ENCODE measurements at regions not wholly inside any gene's neighbourhood (a gene's known extent, or its start where the extent isn't known, plus 50 kb on each side); places are given as distances from the start of the nearest gene placed in this dataset.

DNA sequence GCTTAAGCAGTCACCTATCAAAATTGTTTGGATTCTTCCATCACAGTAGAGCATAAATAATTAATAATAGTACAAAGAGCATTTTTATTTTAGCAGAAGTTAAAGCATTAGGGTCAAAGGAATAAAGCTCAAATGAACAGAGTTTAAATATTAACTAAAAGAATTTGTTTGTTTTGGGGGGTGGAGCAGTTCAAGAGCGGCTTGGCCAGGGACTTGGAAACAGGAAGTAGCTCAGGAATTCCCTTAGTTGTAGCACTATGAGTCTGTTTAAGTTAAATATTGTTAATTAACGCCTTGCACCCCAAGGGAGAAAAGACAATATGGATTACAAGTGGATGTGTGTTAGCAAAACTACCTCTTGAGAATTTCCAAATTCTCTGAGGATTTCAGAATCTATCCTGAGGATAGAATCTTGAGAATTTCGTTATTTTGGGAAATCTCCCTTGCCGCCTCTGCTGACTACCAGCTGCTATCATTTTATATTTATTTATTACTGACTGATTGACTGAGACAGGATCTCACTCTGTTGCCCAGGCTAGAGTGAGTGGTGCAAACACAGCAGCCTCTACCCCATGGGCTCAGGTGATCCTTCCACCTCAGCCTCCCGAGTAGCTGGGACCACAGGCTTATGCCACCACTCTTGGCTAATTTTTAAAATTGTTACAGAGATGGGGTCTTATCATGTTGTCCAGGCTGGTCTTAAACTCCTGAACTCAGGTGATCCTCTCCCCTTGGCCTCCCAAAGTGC, 96.7 kb upstream of the CHD1 start:
- TF ChIP-seq, protein P1, sequence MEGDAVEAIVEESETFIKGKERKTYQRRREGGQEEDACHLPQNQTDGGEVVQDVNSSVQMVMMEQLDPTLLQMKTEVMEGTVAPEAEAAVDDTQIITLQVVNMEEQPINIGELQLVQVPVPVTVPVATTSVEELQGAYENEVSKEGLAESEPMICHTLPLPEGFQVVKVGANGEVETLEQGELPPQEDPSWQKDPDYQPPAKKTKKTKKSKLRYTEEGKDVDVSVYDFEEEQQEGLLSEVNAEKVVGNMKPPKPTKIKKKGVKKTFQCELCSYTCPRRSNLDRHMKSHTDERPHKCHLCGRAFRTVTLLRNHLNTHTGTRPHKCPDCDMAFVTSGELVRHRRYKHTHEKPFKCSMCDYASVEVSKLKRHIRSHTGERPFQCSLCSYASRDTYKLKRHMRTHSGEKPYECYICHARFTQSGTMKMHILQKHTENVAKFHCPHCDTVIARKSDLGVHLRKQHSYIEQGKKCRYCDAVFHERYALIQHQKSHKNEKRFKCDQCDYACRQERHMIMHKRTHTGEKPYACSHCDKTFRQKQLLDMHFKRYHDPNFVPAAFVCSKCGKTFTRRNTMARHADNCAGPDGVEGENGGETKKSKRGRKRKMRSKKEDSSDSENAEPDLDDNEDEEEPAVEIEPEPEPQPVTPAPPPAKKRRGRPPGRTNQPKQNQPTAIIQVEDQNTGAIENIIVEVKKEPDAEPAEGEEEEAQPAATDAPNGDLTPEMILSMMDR (IDR thresholded peaks at IDR 0.05; ENCODE audit: low read depth, low read length, missing control alignments): no peak
- in situ Hi-C loops (cut with HindIII; ENCODE audit: low sequenced_read_pairs): no loop called here
- H3K4me3 ChIP-seq (ENCODE audit: low read depth, low read length): no peak overlapping the region
- DNase-seq (ENCODE audit: low read depth): no peak

DNA sequence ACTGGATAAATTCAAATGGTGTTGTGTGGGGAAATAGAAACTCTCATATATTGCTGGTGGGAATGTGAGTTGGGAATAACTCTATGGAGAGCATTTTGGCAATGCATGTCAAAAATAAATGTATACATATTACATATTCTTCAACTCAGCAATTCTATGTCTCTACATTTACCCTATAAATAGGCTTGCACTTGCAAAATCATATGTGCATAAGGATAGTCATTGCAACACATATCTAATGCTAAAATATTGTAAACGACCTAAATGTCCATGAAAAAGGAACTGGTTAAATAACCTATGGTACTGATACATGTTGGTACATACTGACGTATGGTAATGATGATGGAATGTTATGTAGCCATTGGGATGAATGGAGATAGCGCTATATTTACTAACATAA, 94.5 kb upstream of the CHD1 start:
- in situ Hi-C loops (cut with HindIII; ENCODE audit: low sequenced_read_pairs): no loop called here
- TF ChIP-seq, protein P1 (IDR thresholded peaks at IDR 0.05; ENCODE audit: low read depth, low read length, missing control alignments): no peak
- no peak for DNase-seq (ENCODE audit: low read depth)
- H3K4me3 ChIP-seq (ENCODE audit: low read depth, low read length): no peak overlapping the region

GRCh38 chr5:99022250-99022649, 93.4 kb upstream of the CHD1 start:
- DNase-seq (ENCODE audit: low read depth): no peak
- TF ChIP-seq, protein P1 (IDR thresholded peaks at IDR 0.05; ENCODE audit: low read depth, low read length, missing control alignments): no peak
- no peak overlapping the region for H3K4me3 ChIP-seq (ENCODE audit: low read depth, low read length)
- in situ Hi-C loops (cut with HindIII; ENCODE audit: low sequenced_read_pairs): no loop called here

DNA sequence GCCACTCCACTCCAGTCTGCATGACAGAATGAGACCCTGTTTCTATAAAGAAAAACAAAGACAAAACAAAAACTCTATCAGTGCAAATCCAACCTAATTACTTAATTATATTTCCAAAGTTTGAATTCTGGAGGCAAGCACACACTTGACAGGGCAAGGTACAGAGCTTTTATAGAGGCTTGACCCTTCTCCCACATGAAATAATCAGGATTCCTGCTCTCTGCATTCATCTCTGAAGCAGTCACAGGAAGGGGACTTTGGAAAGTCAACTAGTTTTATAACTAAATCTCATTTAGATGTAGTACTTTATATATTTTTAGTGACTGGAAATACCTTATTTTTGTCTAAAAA, 91.9 kb upstream of the CHD1 start:
- in situ Hi-C loops (cut with HindIII; ENCODE audit: low sequenced_read_pairs): no loop called here
- no peak overlapping the region for H3K4me3 ChIP-seq (ENCODE audit: low read depth, low read length)
- TF ChIP-seq, protein P1 (IDR thresholded peaks at IDR 0.05; ENCODE audit: low read depth, low read length, missing control alignments): no peak
- no peak for DNase-seq (ENCODE audit: low read depth)

DNA sequence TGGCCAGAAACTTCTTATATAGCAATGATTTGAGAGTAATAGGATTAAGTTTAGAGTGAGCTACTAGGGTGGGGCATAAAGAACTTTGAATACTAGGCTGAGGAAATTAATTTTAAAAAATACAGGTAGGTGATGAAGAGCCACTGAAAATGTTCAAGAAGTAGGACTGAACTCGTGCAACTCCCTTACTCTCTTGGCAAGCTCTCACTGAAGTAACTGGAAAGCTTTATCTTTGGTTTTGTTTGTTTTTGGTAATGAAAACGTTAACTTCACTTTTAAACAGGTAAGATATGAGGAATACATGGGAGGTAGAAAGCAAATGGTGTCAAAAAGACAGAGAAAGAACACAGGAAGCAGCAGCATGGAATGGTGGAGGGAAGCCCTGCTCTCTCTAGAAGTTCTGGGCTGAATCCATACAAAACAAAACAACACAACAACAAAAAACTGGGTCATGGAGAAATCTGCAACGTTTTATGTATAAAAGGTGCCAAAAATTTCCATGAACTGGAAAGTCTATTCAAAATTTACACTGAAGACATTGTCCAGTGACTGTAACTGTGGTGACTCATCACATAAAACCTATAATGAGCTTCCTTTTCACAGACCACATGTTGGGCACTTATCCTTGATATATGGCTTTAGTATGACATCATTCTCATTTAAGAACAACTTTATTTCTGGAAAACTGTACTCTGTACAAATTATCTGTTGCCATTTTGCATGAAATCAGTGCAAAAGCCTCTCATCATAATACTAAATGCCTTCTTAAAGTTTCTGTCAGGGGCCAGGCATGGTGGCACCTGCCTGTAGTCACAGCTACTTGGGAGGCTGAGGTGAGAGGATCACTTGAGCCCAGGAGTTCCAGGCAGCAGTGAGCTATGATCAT, 91.2 kb upstream of the CHD1 start:
- in situ Hi-C loops (cut with HindIII; ENCODE audit: low sequenced_read_pairs): no loop called here
- peak; percentile 95 for DNase-seq (ENCODE audit: low read depth)
- no peak overlapping the region for H3K4me3 ChIP-seq (ENCODE audit: low read depth, low read length)
- TF ChIP-seq, protein P1 (IDR thresholded peaks at IDR 0.05; ENCODE audit: low read depth, low read length, missing control alignments): no peak

GRCh38 chr5:99019254-99019653, 90.4 kb upstream of the CHD1 start:
- TF ChIP-seq, protein P1 (IDR thresholded peaks at IDR 0.05; ENCODE audit: low read depth, low read length, missing control alignments): no peak
- H3K4me3 ChIP-seq (ENCODE audit: low read depth, low read length): no peak overlapping the region
- DNase-seq (ENCODE audit: low read depth): no peak
- in situ Hi-C loops (cut with HindIII; ENCODE audit: low sequenced_read_pairs): no loop called here
